ENCODE measurements at regions not wholly inside any gene's neighbourhood (a gene's known extent, or its start where the extent isn't known, plus 50 kb on each side); places are given as distances from the start of the nearest gene placed in this dataset.

- TF ChIP-seq, protein P1, sequence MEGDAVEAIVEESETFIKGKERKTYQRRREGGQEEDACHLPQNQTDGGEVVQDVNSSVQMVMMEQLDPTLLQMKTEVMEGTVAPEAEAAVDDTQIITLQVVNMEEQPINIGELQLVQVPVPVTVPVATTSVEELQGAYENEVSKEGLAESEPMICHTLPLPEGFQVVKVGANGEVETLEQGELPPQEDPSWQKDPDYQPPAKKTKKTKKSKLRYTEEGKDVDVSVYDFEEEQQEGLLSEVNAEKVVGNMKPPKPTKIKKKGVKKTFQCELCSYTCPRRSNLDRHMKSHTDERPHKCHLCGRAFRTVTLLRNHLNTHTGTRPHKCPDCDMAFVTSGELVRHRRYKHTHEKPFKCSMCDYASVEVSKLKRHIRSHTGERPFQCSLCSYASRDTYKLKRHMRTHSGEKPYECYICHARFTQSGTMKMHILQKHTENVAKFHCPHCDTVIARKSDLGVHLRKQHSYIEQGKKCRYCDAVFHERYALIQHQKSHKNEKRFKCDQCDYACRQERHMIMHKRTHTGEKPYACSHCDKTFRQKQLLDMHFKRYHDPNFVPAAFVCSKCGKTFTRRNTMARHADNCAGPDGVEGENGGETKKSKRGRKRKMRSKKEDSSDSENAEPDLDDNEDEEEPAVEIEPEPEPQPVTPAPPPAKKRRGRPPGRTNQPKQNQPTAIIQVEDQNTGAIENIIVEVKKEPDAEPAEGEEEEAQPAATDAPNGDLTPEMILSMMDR (IDR thresholded peaks at IDR 0.05): no peak
- no peak for TF ChIP-seq POLR2A (IDR thresholded peaks at IDR 0.05)
Observed at GRCh38 chr15:29348336-29348914, 78.8 kb upstream of the NSMCE3 start.
